HG03571 (cell line): ENCODE measurements at regions not wholly inside any gene's neighbourhood (a gene's known extent, or its start where the extent isn't known, plus 50 kb on each side); places are given as distances from the start of the nearest gene placed in this dataset.

ENCODE experiments used
- ATAC-seq: cut with Tn5 transposase; IDR thresholded peaks from one replicate; pipeline ENCODE4 v1.9.1; 2021; ENCODE audit not compliant: unreplicated experiment

GRCh38 chr10:44064987-44065787, 319.7 kb downstream of the CXCL12 start:
- no peak for ATAC-seq

GRCh38 chr10:44064317-44064716, 320.6 kb downstream of the CXCL12 start:
- no peak for ATAC-seq

- ATAC-seq, result no peak
Measured at GRCh38 chr10:44063686-44064085, 321.2 kb downstream of the CXCL12 start.

GRCh38 chr10:44060719-44061118, 324.2 kb downstream of the CXCL12 start:
- ATAC-seq, result no peak

- ATAC-seq, result no peak
Measured at GRCh38 chr10:44060221-44060620, 324.7 kb downstream of the CXCL12 start.

- no peak for ATAC-seq
Measured at GRCh38 chr10:44058259-44058658, 326.6 kb downstream of the CXCL12 start.

GRCh38 chr10:44056967-44057805, 327.7 kb downstream of the CXCL12 start:
- ATAC-seq, result no peak

GRCh38 chr10:44056206-44056605, 328.7 kb downstream of the CXCL12 start:
- ATAC-seq, result no peak

GRCh38 chr10:44054046-44054445, 330.9 kb downstream of the CXCL12 start:
- no peak for ATAC-seq

- ATAC-seq, result no peak
Measured at GRCh38 chr10:44053391-44053790, 331.5 kb downstream of the CXCL12 start.

GRCh38 chr10:44051584-44052385, 333.1 kb downstream of the CXCL12 start:
- no peak for ATAC-seq

- ATAC-seq, result no peak
Measured at GRCh38 chr10:44051091-44051490, 333.8 kb downstream of the CXCL12 start.

GRCh38 chr10:44049301-44050015, 335.4 kb downstream of the CXCL12 start:
- ATAC-seq, result no peak

GRCh38 chr10:44047361-44047760, 337.5 kb downstream of the CXCL12 start:
- ATAC-seq, result no peak

GRCh38 chr10:44046605-44047004, 338.3 kb downstream of the CXCL12 start:
- ATAC-seq, result no peak

GRCh38 chr10:44045020-44045419, 339.9 kb downstream of the CXCL12 start:
- ATAC-seq, result no peak

- no peak for ATAC-seq
Measured at GRCh38 chr10:44044549-44044948, 340.3 kb downstream of the CXCL12 start.

- no peak for ATAC-seq
Measured at GRCh38 chr10:44043646-44044375, 341.1 kb downstream of the CXCL12 start.

GRCh38 chr10:44042926-44043602, 341.8 kb downstream of the CXCL12 start:
- ATAC-seq, result no peak
